HG03460 (cell line): ENCODE measurements at regions not wholly inside any gene's neighbourhood (a gene's known extent, or its start where the extent isn't known, plus 50 kb on each side); places are given as distances from the start of the nearest gene placed in this dataset.
"Not testable (repeated sequence)": the region's sequence is repeated elsewhere in the genome, so short reads cannot be mapped to it uniquely, and the experiment has no call there.

Experiments
- ATAC-seq: cut with Tn5 transposase; IDR thresholded peaks from one replicate; pipeline ENCODE4 v1.9.1; 2021; ENCODE audit not compliant: unreplicated experiment

GRCh38 chr11:23318670-23319069 lies 458.4 kb upstream of the CCDC179 start:
- ATAC-seq: no peak

- ATAC-seq: no peak
These were observed 459.9 kb upstream of the CCDC179 start for GRCh38 chr11:23320131-23320530.

GRCh38 chr11:23335586-23335985 lies 475.3 kb upstream of the CCDC179 start:
- ATAC-seq: not testable (repeated sequence)

- ATAC-seq: no peak
These were observed 476.7 kb upstream of the CCDC179 start for GRCh38 chr11:23336961-23337360.

- ATAC-seq: no peak
These were observed 493.3 kb upstream of the CCDC179 start for GRCh38 chr11:23353611-23354010.

- ATAC-seq: no peak
These were observed 499.0 kb upstream of the CCDC179 start for GRCh38 chr11:23359297-23359696.

GRCh38 chr11:23364076-23364475 lies 503.8 kb upstream of the CCDC179 start:
- no peak for ATAC-seq

- ATAC-seq: no peak
These were observed 510.5 kb upstream of the CCDC179 start for GRCh38 chr11:23370580-23371275.

- no peak for ATAC-seq
These were observed 517.6 kb upstream of the CCDC179 start for GRCh38 chr11:23377909-23378308.

- ATAC-seq: no peak
These were observed 530.8 kb upstream of the CCDC179 start for GRCh38 chr11:23391031-23391430.

GRCh38 chr11:23398052-23398451 lies 537.8 kb upstream of the CCDC179 start:
- no peak for ATAC-seq

- ATAC-seq: no peak
These were observed 539.7 kb upstream of the CCDC179 start for GRCh38 chr11:23399995-23400394.

- ATAC-seq: no peak
These were observed 543.2 kb upstream of the CCDC179 start for GRCh38 chr11:23403210-23404185.

- no peak for ATAC-seq
These were observed 544.2 kb upstream of the CCDC179 start for GRCh38 chr11:23404225-23405160.

- ATAC-seq: no peak
These were observed 545.2 kb upstream of the CCDC179 start for GRCh38 chr11:23405350-23405937.

GRCh38 chr11:23406131-23406819 lies 546.0 kb upstream of the CCDC179 start:
- ATAC-seq: no peak

- ATAC-seq: no peak
These were observed 552.8 kb upstream of the CCDC179 start for GRCh38 chr11:23413057-23413456.

- no peak for ATAC-seq
These were observed 562.8 kb upstream of the CCDC179 start for GRCh38 chr11:23423104-23423503.

- no peak for ATAC-seq
These were observed 563.4 kb upstream of the CCDC179 start for GRCh38 chr11:23423656-23424055.

- ATAC-seq: no peak
These were observed 565.1 kb upstream of the CCDC179 start for GRCh38 chr11:23425381-23425780.
